A673 (cell line): ENCODE measurements at regions not wholly inside any gene's neighbourhood (a gene's known extent, or its start where the extent isn't known, plus 50 kb on each side); places are given as distances from the start of the nearest gene placed in this dataset.

ENCODE experiments used
- BruUV-seq: library from RNA; stranded (reverse); fragments of 400-500 nt; replicated peaks from 2 replicates; lab custom pipeline; 2021; lab: Mats Ljungman, UMichigan
- CTCF ChIA-PET: fragments of 300-600 bp; sonication (Branson Sonifier 250); formaldehyde crosslinking; loops from one replicate; lab custom pipeline; 2022; ENCODE audit warnings: antibody characterized with exemption; lab: Charles Lee
- POLR2A ChIA-PET: fragments of 300-600 bp; sonication (Branson Sonifier 250); formaldehyde crosslinking; loops from one replicate; lab custom pipeline; 2022; ENCODE audit warnings: antibody characterized with exemption; ENCODE audit not compliant: low non-redundant PET; lab: Charles Lee
- DNase-seq: peaks from one replicate; pipeline ENCODE4 v3.0.0-alpha.2; 2015; ENCODE audit warnings: low spot score
- H3K27ac ChIP-seq: fragments of 200-600 bp; sonication (generic); 2 replicates; pipeline ENCODE4 v1.5.1; 2016; ENCODE audit warnings: mixed run types, low read depth, mild to moderate bottlenecking, mixed read lengths, antibody characterized with exemption, low read length; ENCODE audit not compliant: poor library complexity, severe bottlenecking
- H3K27me3 ChIP-seq: fragments of 200-600 bp; sonication (generic); replicated peaks from 2 replicates; pipeline ENCODE4 v1.6.1; 2017; ENCODE audit warnings: mixed run types, low read depth, mild to moderate bottlenecking, mixed read lengths, antibody characterized with exemption, low read length; ENCODE audit not compliant: insufficient read depth, poor library complexity
- H3K36me3 ChIP-seq: fragments of 200-600 bp; sonication (generic); 2 replicates; pipeline ENCODE4 v1.6.1; 2016; ENCODE audit warnings: mixed run types, mild to moderate bottlenecking, mixed read lengths, antibody characterized with exemption, low read length; ENCODE audit not compliant: insufficient read depth, poor library complexity, severe bottlenecking
- H3K4me1 ChIP-seq: fragments of 200-600 bp; sonication (generic); 2 replicates; pipeline ENCODE4 v1.6.1; 2017; ENCODE audit warnings: mixed run types, mild to moderate bottlenecking, mixed read lengths, antibody characterized with exemption, low read length; ENCODE audit not compliant: insufficient read depth, poor library complexity, severe bottlenecking
- H3K4me3 ChIP-seq: fragments of 200-600 bp; sonication (generic); 2 replicates; pipeline ENCODE4 v1.5.1; 2016; ENCODE audit warnings: low read depth, mixed run types, mild to moderate bottlenecking, mixed read lengths, low read length; ENCODE audit not compliant: poor library complexity, severe bottlenecking
- H3K9me3 ChIP-seq: fragments of 200-600 bp; sonication (generic); 2 replicates; pipeline ENCODE4 v1.6.1; 2016; ENCODE audit warnings: mixed run types, low read depth, mild to moderate bottlenecking, mixed read lengths, antibody characterized with exemption, low read length; ENCODE audit not compliant: poor library complexity, severe bottlenecking
- EZH2 ChIP-seq: fragments of 200-600 bp; sonication (generic); IDR thresholded peaks from 2 replicates; pipeline ENCODE4 v1.6.1; 2017; ENCODE audit warnings: borderline replicate concordance, low read depth, mild to moderate bottlenecking, mixed read lengths, antibody characterized with exemption, low read length; ENCODE audit not compliant: poor library complexity, severe bottlenecking
- intact Hi-C: fragments of 100-400 bp; cut with micrococcal nuclease; formaldehyde crosslinking; loops from one replicate; pipeline ENCODE4 v1.10.0; 2022; ENCODE audit not compliant: unreplicated experiment
- TF ChIP-seq, protein P1 (sequence below): fragments of 300-800, 200-600 bp; sonication (generic); conservative IDR thresholded peaks from 2 replicates; pipeline ENCODE4 v1.5.1; 2017; ENCODE audit warnings: low read depth, mild to moderate bottlenecking, antibody characterized with exemption, low read length, moderate library complexity, mixed read lengths

DNA sequence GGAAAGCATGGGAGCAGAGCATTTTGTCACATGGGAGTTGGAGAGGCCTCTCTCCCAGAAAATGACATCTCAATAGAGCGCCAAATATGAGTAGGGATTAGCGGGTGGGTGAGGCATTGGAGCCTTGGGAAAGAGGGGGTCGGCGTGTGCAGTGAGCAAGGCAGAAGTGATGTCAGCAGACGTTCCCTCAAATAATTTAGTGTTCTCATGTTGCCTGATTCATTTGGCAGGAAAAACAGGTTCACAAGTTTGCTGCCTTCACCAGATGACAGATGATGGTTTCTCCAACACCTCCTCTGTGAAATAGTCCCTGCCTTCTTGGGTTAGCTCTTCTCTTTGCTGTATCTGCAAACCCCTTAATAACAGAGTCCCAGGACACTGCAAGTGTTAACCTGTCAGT, 118.5 kb upstream of the ARHGAP20 start:
- no peaks in the 10 kb centered on the region for H3K27me3 ChIP-seq
- H3K36me3 ChIP-seq = no peaks in the 10 kb centered on the region
- H3K4me1 ChIP-seq = no peaks in the 10 kb centered on the region
- DNase-seq = no peak
- intact Hi-C loops = no loop called here
- ChIA-PET POLR2A (no interaction called here), CTCF (no interaction called here)
- no peaks in the 10 kb centered on the region for H3K9me3 ChIP-seq
- no peak overlapping the region for H3K4me3 ChIP-seq
- no TSS peak for BruUV-seq
- TF ChIP-seq, protein P1, sequence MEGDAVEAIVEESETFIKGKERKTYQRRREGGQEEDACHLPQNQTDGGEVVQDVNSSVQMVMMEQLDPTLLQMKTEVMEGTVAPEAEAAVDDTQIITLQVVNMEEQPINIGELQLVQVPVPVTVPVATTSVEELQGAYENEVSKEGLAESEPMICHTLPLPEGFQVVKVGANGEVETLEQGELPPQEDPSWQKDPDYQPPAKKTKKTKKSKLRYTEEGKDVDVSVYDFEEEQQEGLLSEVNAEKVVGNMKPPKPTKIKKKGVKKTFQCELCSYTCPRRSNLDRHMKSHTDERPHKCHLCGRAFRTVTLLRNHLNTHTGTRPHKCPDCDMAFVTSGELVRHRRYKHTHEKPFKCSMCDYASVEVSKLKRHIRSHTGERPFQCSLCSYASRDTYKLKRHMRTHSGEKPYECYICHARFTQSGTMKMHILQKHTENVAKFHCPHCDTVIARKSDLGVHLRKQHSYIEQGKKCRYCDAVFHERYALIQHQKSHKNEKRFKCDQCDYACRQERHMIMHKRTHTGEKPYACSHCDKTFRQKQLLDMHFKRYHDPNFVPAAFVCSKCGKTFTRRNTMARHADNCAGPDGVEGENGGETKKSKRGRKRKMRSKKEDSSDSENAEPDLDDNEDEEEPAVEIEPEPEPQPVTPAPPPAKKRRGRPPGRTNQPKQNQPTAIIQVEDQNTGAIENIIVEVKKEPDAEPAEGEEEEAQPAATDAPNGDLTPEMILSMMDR = no peak
- TF ChIP-seq EZH2 = no peak
- no peak overlapping the region for H3K27ac ChIP-seq

DNA sequence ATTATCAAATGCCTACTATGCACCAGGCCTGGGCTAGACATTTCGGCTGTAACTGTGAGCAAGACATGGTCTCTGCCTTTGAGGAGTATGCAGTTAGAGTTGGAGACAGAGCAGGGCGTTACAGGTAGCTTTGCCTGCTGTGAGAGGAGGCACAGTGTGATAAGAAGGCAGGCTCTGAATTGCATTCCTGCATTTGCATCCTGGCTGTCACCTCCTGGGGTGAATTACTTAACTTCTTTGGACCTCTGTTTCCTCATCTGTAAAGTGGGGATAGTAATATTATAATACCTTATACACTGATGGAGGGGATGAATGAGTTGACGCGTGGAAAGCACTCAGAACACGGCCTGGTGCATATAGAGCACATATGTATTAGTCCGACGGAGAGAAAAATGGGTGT, 118.1 kb upstream of the ARHGAP20 start:
- BruUV-seq = no TSS peak
- H3K36me3 ChIP-seq = no peaks in the 10 kb centered on the region
- CTCF ChIA-PET = no interaction called here
- no peaks in the 10 kb centered on the region for H3K27me3 ChIP-seq
- no peaks in the 10 kb centered on the region for H3K4me1 ChIP-seq
- H3K9me3 ChIP-seq = no peaks in the 10 kb centered on the region
- TF ChIP-seq, protein P1 = no peak
- no peak for TF ChIP-seq EZH2
- no peak overlapping the region for H3K27ac ChIP-seq
- no peak overlapping the region for H3K4me3 ChIP-seq
- POLR2A ChIA-PET = no interaction called here
- intact Hi-C loops = no loop called here
- DNase-seq = no peak

DNA sequence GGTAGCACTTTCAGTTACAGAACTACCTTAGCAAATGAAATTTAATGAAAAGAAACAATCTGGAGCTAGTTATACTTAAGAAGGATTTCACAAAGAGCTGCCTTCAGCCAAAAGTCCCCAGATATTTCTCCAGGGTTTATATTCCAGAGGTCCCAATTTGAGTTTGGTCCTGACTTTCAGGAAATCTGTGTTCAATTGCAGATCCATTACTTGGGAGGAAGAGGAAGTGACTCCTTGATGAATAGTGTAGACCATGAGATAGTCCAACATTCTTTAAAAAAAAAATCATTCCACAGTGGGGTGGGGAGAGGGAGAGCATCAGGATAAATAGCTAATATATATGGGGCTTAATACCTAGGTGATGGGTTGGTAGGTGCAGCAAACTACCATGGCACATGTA, 117.6 kb upstream of the ARHGAP20 start:
- intact Hi-C loops = no loop called here
- BruUV-seq = no TSS peak
- no peak for DNase-seq
- ChIA-PET POLR2A (no interaction called here), CTCF (no interaction called here)
- no peaks in the 10 kb centered on the region for H3K9me3 ChIP-seq
- H3K27me3 ChIP-seq = no peaks in the 10 kb centered on the region
- H3K4me1 ChIP-seq = no peaks in the 10 kb centered on the region
- H3K4me3 ChIP-seq = no peak overlapping the region
- H3K36me3 ChIP-seq = no peaks in the 10 kb centered on the region
- no peak overlapping the region for H3K27ac ChIP-seq
- TF ChIP-seq, protein P1 = no peak
- TF ChIP-seq EZH2 = no peak
